ENCODE measurements at regions not wholly inside any gene's neighbourhood (a gene's known extent, or its start where the extent isn't known, plus 50 kb on each side); places are given as distances from the start of the nearest gene placed in this dataset.

DNA sequence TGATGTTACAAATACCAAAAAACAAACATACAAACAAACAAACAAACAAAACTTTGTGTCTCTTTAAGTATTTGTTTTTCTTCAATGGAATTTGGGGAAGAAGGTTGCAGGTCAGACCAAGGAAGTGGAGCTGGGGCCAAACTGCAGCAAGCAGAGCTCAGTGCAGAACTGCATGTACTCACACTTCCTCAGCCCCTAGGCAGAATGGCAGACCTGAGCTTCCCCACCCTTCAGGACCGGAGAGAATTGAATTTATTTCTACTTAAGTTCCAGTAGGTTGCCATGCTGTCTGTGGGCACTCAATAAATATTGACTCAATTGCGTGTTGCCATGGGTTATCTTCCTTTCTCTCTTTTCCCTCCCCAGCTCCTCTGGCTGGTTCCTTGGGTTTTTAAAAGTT lies 173.6 kb downstream of the PTGER3 start:
- DNase-seq: no peak
- H3K27me3 ChIP-seq: no peaks in the 10 kb centered on the region
- 64 to 67% methylated on average over 2 of the region's 2 CpGs for WGBS, 2 donors
- no peak overlapping the region for H3K4me3 ChIP-seq
- no peaks in the 10 kb centered on the region for H3K9me3 ChIP-seq
- H3K4me1 ChIP-seq: no peaks in the 10 kb centered on the region
- no peaks in the 10 kb centered on the region for H3K36me3 ChIP-seq (ENCODE audit: low read depth, missing control alignments)
- intact Hi-C loops (cut with DNase I; ENCODE audit: low total_unique reads): no loop called here
- no peak overlapping the region for H3K27ac ChIP-seq
- TF ChIP-seq, protein P1, sequence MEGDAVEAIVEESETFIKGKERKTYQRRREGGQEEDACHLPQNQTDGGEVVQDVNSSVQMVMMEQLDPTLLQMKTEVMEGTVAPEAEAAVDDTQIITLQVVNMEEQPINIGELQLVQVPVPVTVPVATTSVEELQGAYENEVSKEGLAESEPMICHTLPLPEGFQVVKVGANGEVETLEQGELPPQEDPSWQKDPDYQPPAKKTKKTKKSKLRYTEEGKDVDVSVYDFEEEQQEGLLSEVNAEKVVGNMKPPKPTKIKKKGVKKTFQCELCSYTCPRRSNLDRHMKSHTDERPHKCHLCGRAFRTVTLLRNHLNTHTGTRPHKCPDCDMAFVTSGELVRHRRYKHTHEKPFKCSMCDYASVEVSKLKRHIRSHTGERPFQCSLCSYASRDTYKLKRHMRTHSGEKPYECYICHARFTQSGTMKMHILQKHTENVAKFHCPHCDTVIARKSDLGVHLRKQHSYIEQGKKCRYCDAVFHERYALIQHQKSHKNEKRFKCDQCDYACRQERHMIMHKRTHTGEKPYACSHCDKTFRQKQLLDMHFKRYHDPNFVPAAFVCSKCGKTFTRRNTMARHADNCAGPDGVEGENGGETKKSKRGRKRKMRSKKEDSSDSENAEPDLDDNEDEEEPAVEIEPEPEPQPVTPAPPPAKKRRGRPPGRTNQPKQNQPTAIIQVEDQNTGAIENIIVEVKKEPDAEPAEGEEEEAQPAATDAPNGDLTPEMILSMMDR (IDR thresholded peaks at IDR 0.05): no peak
- no peak for TF ChIP-seq POLR2A (IDR thresholded peaks at IDR 0.05)

- no peak overlapping the region for H3K27ac ChIP-seq
- TF ChIP-seq, protein P1 (IDR thresholded peaks at IDR 0.05): no peak
- no peak for TF ChIP-seq POLR2A (IDR thresholded peaks at IDR 0.05)
- H3K9me3 ChIP-seq: no peaks in the 10 kb centered on the region
- no peaks in the 10 kb centered on the region for H3K36me3 ChIP-seq (ENCODE audit: low read depth, missing control alignments)
- no peaks in the 10 kb centered on the region for H3K4me1 ChIP-seq
- intact Hi-C loops (cut with DNase I; ENCODE audit: low total_unique reads): no loop called here
- no peak for DNase-seq
- no peaks in the 10 kb centered on the region for H3K27me3 ChIP-seq
- 94 to 95% methylated on average over 1 of the region's 1 CpG for WGBS, 2 donors
- no peak overlapping the region for H3K4me3 ChIP-seq
These were observed 172.8 kb downstream of the PTGER3 start for GRCh38 chr1:70874818-70875217.

DNA sequence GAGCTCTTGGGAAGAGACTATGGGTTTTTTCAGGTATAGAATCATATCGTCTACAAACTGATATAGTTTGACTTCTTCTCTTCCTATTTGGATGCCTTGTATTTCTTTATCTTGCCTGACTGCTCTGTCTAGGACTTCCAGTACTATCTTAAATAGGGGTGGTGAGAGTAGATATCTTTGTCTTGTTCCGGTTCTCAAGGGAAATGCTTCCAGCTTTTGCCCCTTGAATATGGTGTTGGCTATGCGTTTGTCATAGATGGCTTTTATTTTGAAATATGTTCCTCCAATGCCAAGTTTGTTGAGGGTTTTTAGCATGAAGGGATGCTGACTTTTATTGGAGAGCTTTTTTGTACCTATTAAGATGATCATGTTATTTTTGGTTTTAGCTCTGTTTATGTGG lies 170.3 kb downstream of the PTGER3 start:
- Histone ChIP-seq H3K27ac (no peak overlapping the region), H3K36me3 (ENCODE audit: low read depth, missing control alignments) (no peaks in the 10 kb centered on the region), H3K27me3 (no peaks in the 10 kb centered on the region), H3K4me3 (no peak overlapping the region), H3K4me1 (no peaks in the 10 kb centered on the region), H3K9me3 (no peaks in the 10 kb centered on the region)
- TF ChIP-seq, protein P1 (IDR thresholded peaks at IDR 0.05): no peak
- TF ChIP-seq POLR2A (IDR thresholded peaks at IDR 0.05): no peak
- no peak for DNase-seq
- WGBS, 2 donors: 78 to 86% methylated on average over 3 of the region's 3 CpGs
- intact Hi-C loops (cut with DNase I; ENCODE audit: low total_unique reads): no loop called here

GRCh38 chr1:70887936-70888335 lies 159.7 kb downstream of the PTGER3 start:
- no peak overlapping the region for H3K4me3 ChIP-seq
- no peak for TF ChIP-seq POLR2A (IDR thresholded peaks at IDR 0.05)
- TF ChIP-seq, protein P1 (IDR thresholded peaks at IDR 0.05): no peak
- no peaks in the 10 kb centered on the region for H3K9me3 ChIP-seq
- H3K36me3 ChIP-seq (ENCODE audit: low read depth, missing control alignments): no peaks in the 10 kb centered on the region
- intact Hi-C loops (cut with DNase I; ENCODE audit: low total_unique reads): no loop called here
- WGBS, 2 donors: 59 to 62% methylated on average over 3 of the region's 3 CpGs
- no peak for DNase-seq
- H3K27ac ChIP-seq: no peak overlapping the region
- H3K4me1 ChIP-seq: no peaks in the 10 kb centered on the region
- no peaks in the 10 kb centered on the region for H3K27me3 ChIP-seq

DNA sequence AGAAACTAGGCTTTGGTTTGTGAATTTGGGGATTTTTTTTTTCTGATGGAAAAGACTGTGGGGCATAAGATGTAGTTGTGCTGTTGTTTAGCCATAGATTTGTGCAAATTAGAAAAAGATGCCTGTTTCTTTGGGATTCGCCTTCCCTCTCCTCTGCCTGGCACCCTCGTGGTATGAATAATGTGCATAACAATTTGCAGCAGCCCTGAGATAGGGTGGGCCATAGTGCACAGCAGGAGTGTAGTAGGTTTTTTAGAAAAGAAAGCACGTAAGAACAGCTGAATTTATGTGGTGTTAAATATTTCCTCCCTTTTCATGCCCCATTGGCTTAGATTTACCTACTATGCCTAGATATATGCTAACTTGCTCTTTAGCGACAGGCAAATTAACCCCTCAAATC lies 158.9 kb downstream of the PTGER3 start:
- intact Hi-C loops (cut with DNase I; ENCODE audit: low total_unique reads): no loop called here
- Histone ChIP-seq H3K4me1 (no peaks in the 10 kb centered on the region), H3K27ac (no peak overlapping the region), H3K4me3 (no peak overlapping the region), H3K9me3 (no peaks in the 10 kb centered on the region), H3K27me3 (no peaks in the 10 kb centered on the region), H3K36me3 (ENCODE audit: low read depth, missing control alignments) (no peaks in the 10 kb centered on the region)
- TF ChIP-seq, protein P1 (IDR thresholded peaks at IDR 0.05): no peak
- TF ChIP-seq POLR2A (IDR thresholded peaks at IDR 0.05): no peak
- 69 to 81% methylated on average over 4 of the region's 4 CpGs for WGBS, 2 donors
- DNase-seq: no peak
